ENCODE measurements at regions not wholly inside any gene's neighbourhood (a gene's known extent, or its start where the extent isn't known, plus 50 kb on each side); places are given as distances from the start of the nearest gene placed in this dataset.

GRCh38 chr4:176970853-176971252 lies 178.1 kb upstream of the VEGFC start:
- TF ChIP-seq CTCF (IDR thresholded peaks at IDR 0.05), result no peak
- no peak for TF ChIP-seq POLR2A (IDR thresholded peaks at IDR 0.05)

All from adrenal gland (tissue), 5 donors.